G401 (cell line): ENCODE measurements at regions not wholly inside any gene's neighbourhood (a gene's known extent, or its start where the extent isn't known, plus 50 kb on each side); places are given as distances from the start of the nearest gene placed in this dataset.
"Not testable (repeated sequence)": the region's sequence is repeated elsewhere in the genome, so short reads cannot be mapped to it uniquely, and the experiment has no call there.

Experiments
- DNase-seq: peaks from one replicate; pipeline ENCODE4 v3.0.0-alpha.2; 2015; ENCODE audit warnings: low spot score
- in situ Hi-C: cut with HindIII; loops from 2 replicates; pipeline ENCODE4 v1.10.0; 2016; ENCODE audit warnings: low sequenced_read_pairs, mixed read lengths

- no peak for DNase-seq
- in situ Hi-C loops, result no loop called here
Observed at GRCh38 chr6:23526526-23526925, 599.5 kb upstream of the NRSN1 start.

GRCh38 chr6:23529902-23530301, 596.1 kb upstream of the NRSN1 start:
- in situ Hi-C loops, result no loop called here
- no peak for DNase-seq

GRCh38 chr6:23531666-23532065, 594.3 kb upstream of the NRSN1 start:
- in situ Hi-C loops, result no loop called here
- DNase-seq, result no peak

DNA sequence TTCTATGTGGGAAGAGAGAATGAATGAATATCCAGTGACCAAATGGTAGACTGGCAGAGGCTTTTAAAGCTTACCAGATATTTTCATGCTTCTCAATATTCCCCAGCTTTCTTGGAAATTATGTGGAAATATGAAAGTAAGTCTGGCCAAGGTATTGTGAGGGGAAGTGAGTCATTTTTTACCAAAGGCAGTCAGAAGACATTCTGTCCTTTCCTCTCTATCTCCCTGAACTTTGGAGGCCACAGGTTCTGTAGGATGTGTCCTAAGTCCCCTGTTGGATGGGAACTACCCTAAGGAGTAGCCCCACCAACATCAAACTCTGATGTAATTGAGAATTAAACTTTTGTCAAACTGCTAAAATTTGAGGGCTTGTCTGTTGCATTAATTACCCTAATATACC, 593.8 kb upstream of the NRSN1 start:
- no peak for DNase-seq
- in situ Hi-C loops, result no loop called here

DNA sequence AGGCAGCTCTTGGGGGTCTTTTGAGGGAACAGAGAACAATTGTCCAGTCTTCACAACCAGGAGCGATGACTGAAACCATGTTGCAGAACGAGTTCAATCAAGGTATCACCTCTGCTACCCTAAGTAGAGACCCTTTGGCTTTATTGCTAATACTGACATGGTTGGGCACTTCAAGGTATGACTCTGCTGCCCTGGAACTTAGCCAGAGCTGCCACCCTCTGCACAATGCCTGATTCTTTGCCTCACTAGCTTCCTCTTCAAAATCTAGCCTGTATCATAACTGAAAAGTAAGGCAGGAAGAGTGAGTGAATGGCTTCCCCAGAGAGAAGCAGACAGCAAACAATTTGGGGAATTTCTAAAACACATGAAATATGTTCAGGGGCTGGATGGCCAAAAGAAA, 592.7 kb upstream of the NRSN1 start:
- in situ Hi-C loops, result no loop called here
- peak; percentile 14 for DNase-seq

DNA sequence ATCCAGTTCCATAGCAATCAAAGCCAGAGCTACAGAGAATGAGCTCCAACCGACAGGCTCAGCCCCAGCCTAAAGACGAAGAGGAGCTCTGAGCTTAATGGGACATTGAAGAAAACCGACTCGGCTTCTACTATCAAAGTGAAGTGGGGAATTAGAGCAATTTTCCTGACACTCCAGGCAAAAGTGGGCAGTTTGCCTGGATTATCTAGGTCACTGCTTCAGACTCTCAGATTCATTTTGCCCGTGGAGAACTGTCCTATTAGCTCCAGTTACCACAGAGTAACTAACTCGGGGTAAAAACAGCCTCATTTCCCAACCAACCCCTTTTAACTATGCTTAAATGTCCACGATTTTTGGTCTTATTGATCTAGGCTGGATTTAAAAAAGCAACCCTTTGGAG, 592.1 kb upstream of the NRSN1 start:
- in situ Hi-C loops, result no loop called here
- DNase-seq, result peak; percentile 91

- DNase-seq, result no peak
- in situ Hi-C loops, result no loop called here
Observed at GRCh38 chr6:23534351-23534750, 591.7 kb upstream of the NRSN1 start.

DNA sequence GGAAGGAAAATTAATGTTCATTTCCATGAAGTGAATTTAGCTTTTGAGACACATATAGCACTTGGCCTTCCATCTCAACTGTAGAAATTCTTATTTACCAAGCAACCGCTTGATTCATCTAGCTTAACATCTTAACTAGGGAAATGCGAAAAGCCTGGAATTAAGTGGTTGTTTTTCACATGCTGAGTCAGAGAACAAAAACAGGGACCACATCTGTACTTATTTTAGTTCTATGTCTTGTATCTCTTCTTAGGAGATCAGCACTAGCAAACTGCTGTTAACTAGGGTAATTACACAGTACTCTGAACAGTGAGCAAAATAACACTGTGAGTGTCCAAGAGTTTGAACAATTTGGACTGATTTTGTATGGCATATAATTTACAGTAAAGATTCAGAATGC, 590.9 kb upstream of the NRSN1 start:
- DNase-seq, result no peak

DNA sequence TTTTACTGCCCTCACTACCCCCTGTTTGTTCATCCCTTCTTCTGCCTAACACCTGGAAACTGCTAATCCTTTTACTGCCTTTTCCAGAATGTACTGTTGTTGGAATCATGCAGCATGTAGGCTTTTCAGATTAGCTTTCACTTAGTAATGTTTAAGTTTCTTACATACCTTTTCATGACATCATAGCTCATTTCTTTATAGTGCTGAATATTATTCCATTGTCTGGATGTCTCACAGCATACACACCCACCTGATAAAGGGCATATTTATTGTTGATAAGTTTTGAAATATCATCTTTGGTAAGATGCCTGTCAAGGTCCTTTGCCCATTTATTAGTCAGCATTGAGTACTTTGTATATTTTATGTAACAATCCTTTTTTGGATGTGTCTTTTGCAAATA, 588.2 kb upstream of the NRSN1 start:
- in situ Hi-C loops, result no loop called here
- DNase-seq, result no peak

More for the DNA sequence above, 590.9 kb upstream of the NRSN1 start:
- in situ Hi-C loops, result no loop called here

- in situ Hi-C loops, result no loop called here
- no peak for DNase-seq
Observed at GRCh38 chr6:23547851-23548250, 578.2 kb upstream of the NRSN1 start.

- DNase-seq, in situ Hi-C loops: not testable (repeated sequence)
Observed at GRCh38 chr6:23554953-23555352, 571.1 kb upstream of the NRSN1 start.

DNA sequence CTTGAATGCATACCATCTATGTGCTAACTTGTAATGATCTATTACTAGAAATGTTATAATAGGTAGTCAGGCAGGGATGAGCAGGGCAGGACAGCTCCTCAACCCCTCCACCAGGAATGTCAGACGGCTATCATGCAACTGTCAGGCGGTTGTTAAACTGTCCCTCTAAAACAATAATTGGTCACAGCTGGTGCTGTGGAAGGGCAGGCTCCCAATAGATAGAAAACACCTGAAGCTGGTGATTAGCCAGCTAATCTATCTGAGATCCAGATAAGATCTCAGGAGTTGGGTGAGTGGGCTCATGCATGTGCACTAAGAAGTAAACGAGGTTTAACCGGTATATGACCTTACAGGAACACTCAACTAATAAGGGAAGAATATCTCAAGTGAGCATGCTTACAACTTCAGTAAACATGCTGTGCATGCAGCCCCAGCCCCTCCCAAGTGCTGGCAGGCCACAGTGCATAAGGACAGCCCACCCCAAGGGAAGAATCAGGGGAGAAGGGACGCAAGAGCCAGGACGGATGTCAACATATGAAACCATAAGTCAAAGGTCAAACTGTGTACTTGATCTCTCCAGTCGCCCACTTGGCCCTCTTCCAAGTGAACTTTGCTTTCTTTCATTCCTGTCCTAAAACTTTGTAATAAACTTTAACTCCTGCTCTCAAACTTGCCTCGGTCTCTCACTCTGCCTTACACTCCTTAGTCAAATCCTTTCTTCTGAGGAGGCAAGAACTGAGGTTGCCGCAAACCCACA, 566.2 kb upstream of the NRSN1 start:
- DNase-seq, result no peak
- in situ Hi-C loops, result no loop called here

DNA sequence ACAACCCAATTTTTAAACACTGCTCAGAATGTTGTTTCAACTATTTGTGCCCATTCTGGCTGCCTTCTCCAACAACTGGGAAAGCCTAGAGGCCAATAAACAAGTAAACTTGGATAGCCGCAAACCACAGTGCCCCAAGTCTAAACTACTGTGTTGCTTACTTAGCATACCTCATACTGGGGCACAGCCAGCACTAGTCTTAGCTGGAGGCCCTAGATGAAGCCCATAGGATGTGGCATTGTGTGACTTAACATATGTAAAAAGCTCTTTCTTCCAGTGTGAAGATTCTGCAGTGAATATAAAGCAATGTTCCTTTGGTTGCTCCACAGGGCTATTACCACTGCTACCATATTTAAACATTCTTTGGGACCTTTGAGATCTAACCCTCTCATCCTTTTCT, 564.3 kb upstream of the NRSN1 start:
- in situ Hi-C loops, result no loop called here

DNA sequence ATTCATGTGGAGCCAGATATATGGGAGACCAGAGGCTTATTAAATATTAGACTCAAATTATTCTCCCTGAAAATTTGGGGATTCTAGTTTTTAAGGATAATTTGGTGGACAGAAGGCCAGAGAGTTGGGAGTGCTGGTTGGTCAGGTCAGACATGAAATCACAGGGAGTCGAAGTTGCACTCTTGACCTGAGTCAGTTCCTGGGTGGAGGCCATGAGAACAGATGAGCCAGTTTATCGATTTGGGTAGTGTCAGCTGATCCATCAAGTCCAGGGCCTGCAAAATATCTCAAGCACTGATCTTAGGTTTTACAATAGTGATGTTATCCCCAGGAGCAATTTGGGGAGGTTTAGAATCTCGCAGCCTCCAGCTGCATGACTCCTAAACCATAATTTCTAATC, 563.5 kb upstream of the NRSN1 start:
- no peak for DNase-seq
- in situ Hi-C loops, result no loop called here

More for the DNA sequence above, 564.3 kb upstream of the NRSN1 start:
- no peak for DNase-seq

- no peak for DNase-seq
- in situ Hi-C loops, result no loop called here
Observed at GRCh38 chr6:23563323-23563722, 562.7 kb upstream of the NRSN1 start.

DNA sequence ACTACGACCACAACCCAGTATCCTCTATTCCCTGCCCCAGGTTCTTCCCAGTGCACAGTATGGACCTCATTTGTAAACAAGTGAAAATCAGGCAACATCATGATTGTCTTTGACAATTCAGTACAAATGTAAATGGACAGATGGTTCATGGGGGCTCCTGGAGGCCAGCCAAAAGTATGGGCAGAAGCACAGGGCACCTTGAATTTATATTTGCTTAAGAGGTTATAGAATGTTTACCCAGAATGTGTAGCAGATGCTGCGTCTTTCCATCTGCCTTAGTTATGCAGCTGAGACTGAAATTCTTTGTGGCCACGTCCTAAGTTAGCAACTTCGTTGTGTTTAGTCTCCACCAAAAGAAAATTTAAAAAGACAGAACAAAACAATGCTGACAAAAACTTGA, 559.6 kb upstream of the NRSN1 start:
- in situ Hi-C loops, result no loop called here
- no peak for DNase-seq

- in situ Hi-C loops, result no loop called here
- no peak for DNase-seq
Observed at GRCh38 chr6:23568292-23568691, 557.7 kb upstream of the NRSN1 start.

DNA sequence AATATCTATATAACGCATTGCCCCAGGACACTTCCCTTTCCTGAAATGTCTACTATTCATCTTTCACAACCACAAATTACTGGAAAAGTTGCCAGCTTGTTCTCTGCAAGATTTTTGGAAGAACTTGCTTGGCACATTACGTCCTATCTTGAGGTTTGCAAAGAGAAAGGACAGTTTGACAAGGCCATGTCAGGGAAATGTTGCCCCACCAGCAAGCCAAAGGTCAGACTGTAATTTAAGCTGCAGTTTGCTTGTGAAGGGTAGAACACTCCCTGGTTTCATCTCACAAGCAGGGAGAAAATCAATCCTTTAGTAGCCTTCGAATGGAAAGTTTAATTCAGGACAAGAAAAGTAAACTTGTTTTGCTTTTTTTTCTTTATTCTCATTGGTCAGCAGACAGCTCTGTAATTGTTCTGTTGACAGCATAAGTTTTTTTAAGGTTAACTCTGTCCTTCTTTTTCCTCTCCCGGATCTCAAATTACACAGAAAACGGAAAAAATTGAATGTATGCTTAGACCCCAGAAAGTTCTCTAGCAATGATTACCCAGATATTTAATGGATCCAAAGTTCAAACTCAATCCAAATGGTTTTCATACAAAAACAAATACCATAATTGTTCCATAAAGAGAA, 541.8 kb upstream of the NRSN1 start:
- in situ Hi-C loops, result no loop called here
- no peak for DNase-seq

DNA sequence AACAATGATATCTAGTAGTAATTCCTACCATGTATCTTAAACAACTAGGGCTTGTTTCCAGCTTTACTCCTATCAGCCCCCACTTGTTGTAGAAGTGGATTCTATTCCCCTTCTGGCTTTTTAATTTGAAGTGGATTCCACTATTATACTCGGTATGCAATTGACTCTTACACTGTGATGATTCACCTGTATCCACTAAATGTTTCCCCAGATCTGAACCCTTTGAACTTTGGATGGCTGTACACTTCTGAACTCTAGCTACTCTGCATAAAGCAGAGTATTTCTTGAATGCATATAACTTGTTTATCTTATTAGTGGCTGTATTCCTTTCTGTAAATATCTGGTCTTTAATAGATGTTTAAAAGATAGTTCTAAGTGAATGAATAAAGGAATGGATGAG, 538.4 kb upstream of the NRSN1 start:
- DNase-seq, result no peak
- in situ Hi-C loops, result no loop called here

DNA sequence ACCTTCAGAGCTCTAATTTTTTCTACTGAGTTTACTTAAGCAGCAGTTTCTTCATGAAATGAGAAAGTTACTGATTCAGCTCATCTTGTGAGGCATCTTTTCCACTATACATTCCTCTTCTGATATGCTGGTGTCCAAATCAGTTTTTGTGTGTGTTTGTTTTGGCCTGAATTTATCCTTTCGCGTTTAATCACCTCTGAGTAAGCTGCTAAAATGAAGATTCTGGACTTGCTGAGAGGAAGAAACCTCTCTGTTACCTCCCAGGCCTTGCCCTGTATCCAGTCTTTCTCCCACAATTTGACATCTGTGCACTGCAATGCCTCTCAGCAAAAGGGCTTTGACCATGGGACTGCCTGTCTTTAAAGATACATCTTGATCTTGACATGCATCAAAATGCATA, 536.2 kb upstream of the NRSN1 start:
- DNase-seq, result no peak
- in situ Hi-C loops, result no loop called here

DNA sequence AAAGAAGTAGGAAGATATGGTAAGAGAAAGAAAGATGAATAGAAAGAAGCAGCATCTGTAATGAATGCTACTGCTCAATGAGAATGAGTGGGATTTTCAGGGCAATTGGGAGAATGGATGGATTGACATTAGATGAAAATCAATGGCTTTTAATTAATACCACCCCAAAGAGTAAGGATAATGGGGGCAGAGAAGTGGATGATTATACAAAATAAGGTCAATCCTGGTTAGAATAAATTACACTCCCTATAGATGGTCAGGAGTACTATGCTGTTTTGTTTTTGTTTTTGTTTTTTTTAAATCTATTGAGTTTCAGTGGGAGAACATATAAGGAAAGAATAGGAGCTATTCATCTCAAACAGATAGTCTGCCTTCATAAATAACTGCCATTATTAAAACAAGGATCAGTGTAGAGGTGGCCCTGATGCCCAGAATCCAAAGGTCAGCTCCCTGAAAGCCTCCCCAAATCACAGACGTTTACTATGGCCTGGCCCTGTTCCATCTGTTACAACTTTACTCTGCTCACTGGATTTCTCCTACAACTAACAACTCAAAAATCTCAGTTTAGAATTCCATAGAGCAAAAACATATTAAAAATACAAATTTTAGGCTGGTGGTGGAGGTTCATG, 535.4 kb upstream of the NRSN1 start:
- in situ Hi-C loops, result no loop called here
- no peak for DNase-seq
